Fibroblast of the aortic adventitia (primary cell): ENCODE measurements at regions not wholly inside any gene's neighbourhood (a gene's known extent, or its start where the extent isn't known, plus 50 kb on each side); places are given as distances from the start of the nearest gene placed in this dataset.

Experiments
- DNase-seq: peaks from one replicate; pipeline ENCODE4 v3.0.0-alpha.2; 2010; ENCODE audit warnings: low read depth
- H3K4me3 ChIP-seq: 2 replicates; pipeline ENCODE4 v1.5.1; 2011; ENCODE audit warnings: low read depth, mild to moderate bottlenecking, control low read depth, low read length, moderate library complexity
- CTCF ChIP-seq: IDR thresholded peaks from 2 replicates; pipeline ENCODE4 v1.5.1; 2011; ENCODE audit warnings: mild to moderate bottlenecking, low read length, control low read depth, inconsistent platforms; ENCODE audit not compliant: insufficient read depth

- no peak for DNase-seq
- no peak overlapping the region for H3K4me3 ChIP-seq
- TF ChIP-seq CTCF = no peak
Observed at GRCh38 chr18:56381196-56381595, 257.2 kb downstream of the TXNL1 start.

- no peak for TF ChIP-seq CTCF
- DNase-seq = no peak
- H3K4me3 ChIP-seq = no peak overlapping the region
Observed at GRCh38 chr18:56380685-56381084, 257.7 kb downstream of the TXNL1 start.

- DNase-seq = no peak
- TF ChIP-seq CTCF = no peak
- H3K4me3 ChIP-seq = no peak overlapping the region
Observed at GRCh38 chr18:56379256-56379655, 259.1 kb downstream of the TXNL1 start.

GRCh38 chr18:56377231-56377630 lies 261.2 kb downstream of the TXNL1 start:
- H3K4me3 ChIP-seq = no peak overlapping the region
- peak; percentile 16 for DNase-seq
- no peak for TF ChIP-seq CTCF

GRCh38 chr18:56374007-56374655 lies 264.3 kb downstream of the TXNL1 start:
- peak; percentile 33 for DNase-seq
- no peak overlapping the region for H3K4me3 ChIP-seq
- no peak for TF ChIP-seq CTCF

GRCh38 chr18:56373601-56374000 lies 264.8 kb downstream of the TXNL1 start:
- no peak for TF ChIP-seq CTCF
- DNase-seq = no peak
- no peak overlapping the region for H3K4me3 ChIP-seq

- no peak for DNase-seq
- no peak for TF ChIP-seq CTCF
- H3K4me3 ChIP-seq = no peak overlapping the region
Observed at GRCh38 chr18:56368066-56368465, 270.3 kb downstream of the TXNL1 start.
